SK-N-SH treated with all-trans-retinoic acid at 6 μM for 48 hours (cell line): ENCODE measurements at regions not wholly inside any gene's neighbourhood (a gene's known extent, or its start where the extent isn't known, plus 50 kb on each side); places are given as distances from the start of the nearest gene placed in this dataset.

ENCODE experiments used
- ATAC-seq: fragments of 200-7000 bp; cut with Tn5 transposase; 3 replicates; pipeline ENCODE4 v1.9.1; 2020; ENCODE audit warnings: mild to moderate bottlenecking, moderate library complexity
- ARNTL ChIP-seq: fragments of 450-650 bp; formaldehyde crosslinking; IDR thresholded peaks from 2 replicates; pipeline ENCODE4 v1.5.0; 2020; ENCODE audit warnings: low read depth, mild to moderate bottlenecking, moderate library complexity, borderline replicate concordance
- BACH2 ChIP-seq: fragments of 250-450 bp; sonication (Bioruptor Pico); IDR thresholded peaks from 2 replicates; pipeline ENCODE4 v1.9.0; 2021; ENCODE audit warnings: mild to moderate bottlenecking, borderline replicate concordance
- CREB5 ChIP-seq: fragments of 250-450 bp; sonication (Bioruptor Pico); IDR thresholded peaks from 2 replicates; pipeline ENCODE4 v1.5.1; 2020; ENCODE audit warnings: low read depth, mild to moderate bottlenecking, moderate library complexity
- CSDC2 ChIP-seq: fragments of 250-450 bp; sonication (Bioruptor Pico); IDR thresholded peaks from 2 replicates; pipeline ENCODE4 v1.5.0; 2020; ENCODE audit warnings: mild to moderate bottlenecking, moderate library complexity
- CSRNP3 ChIP-seq: fragments of 250-450 bp; sonication (Bioruptor Pico); IDR thresholded peaks from 2 replicates; pipeline ENCODE4 v1.5.1; 2021; ENCODE audit warnings: mild to moderate bottlenecking, moderate library complexity
- ESRRG ChIP-seq: fragments of 250-450 bp; sonication (Bioruptor Pico); IDR thresholded peaks from 2 replicates; pipeline ENCODE4 v1.6.1; 2021; ENCODE audit warnings: mild to moderate bottlenecking
- GLIS3 ChIP-seq: fragments of 250-450 bp; sonication (Bioruptor Pico); IDR thresholded peaks from 2 replicates; pipeline ENCODE4 v1.5.0; 2020; ENCODE audit warnings: mild to moderate bottlenecking, moderate library complexity
- ISL1 ChIP-seq: fragments of 250-450 bp; sonication (Bioruptor Pico); IDR thresholded peaks from 2 replicates; pipeline ENCODE4 v2.1.2; 2022; ENCODE audit warnings: mild to moderate bottlenecking, moderate library complexity
- OSR1 ChIP-seq: fragments of 250-450 bp; sonication (Bioruptor Pico); IDR thresholded peaks from 2 replicates; pipeline ENCODE4 v1.8.0; 2022; ENCODE audit warnings: moderate library complexity, mild to moderate bottlenecking, inconsistent platforms
- PATZ1 ChIP-seq: fragments of 250-450 bp; sonication (Bioruptor Pico); IDR thresholded peaks from 2 replicates; pipeline ENCODE4 v1.8.0; 2020; ENCODE audit warnings: mild to moderate bottlenecking, moderate library complexity, borderline replicate concordance
- PPARA ChIP-seq: fragments of 250-450 bp; sonication (Bioruptor Pico); IDR thresholded peaks from 2 replicates; pipeline ENCODE4 v1.5.0; 2020; ENCODE audit warnings: mild to moderate bottlenecking, borderline replicate concordance
- RARB ChIP-seq: fragments of 250-450 bp; sonication (Bioruptor Pico); IDR thresholded peaks from 2 replicates; pipeline ENCODE4 v1.8.0; 2021; ENCODE audit warnings: mild to moderate bottlenecking, moderate library complexity
- SNAI2 ChIP-seq: fragments of 250-450 bp; sonication (Bioruptor Pico); IDR thresholded peaks from 2 replicates; pipeline ENCODE4 v1.5.0; 2020; ENCODE audit warnings: mild to moderate bottlenecking, moderate library complexity
- TCF4 ChIP-seq: fragments of 250-450 bp; sonication (Bioruptor Pico); IDR thresholded peaks from 2 replicates; pipeline ENCODE4 v1.8.0; 2021; ENCODE audit warnings: mild to moderate bottlenecking, moderate library complexity, borderline replicate concordance
- TOX ChIP-seq: fragments of 250-450 bp; sonication (Bioruptor Pico); IDR thresholded peaks from 2 replicates; pipeline ENCODE4 v1.8.0; 2021; ENCODE audit warnings: mild to moderate bottlenecking, moderate library complexity, borderline replicate concordance
- TSHZ2 ChIP-seq: fragments of 250-450 bp; sonication (Bioruptor Pico); IDR thresholded peaks from 2 replicates; pipeline ENCODE4 v1.5.0; 2020; ENCODE audit warnings: mild to moderate bottlenecking, moderate library complexity
- ZC3H10 ChIP-seq: fragments of 250-450 bp; sonication (Bioruptor Pico); IDR thresholded peaks from 2 replicates; pipeline ENCODE4 v1.5.1; 2021; ENCODE audit warnings: mild to moderate bottlenecking, moderate library complexity
- ZFP3 ChIP-seq: fragments of 250-450 bp; sonication (Bioruptor Pico); IDR thresholded peaks from 2 replicates; pipeline ENCODE4 v1.5.0; 2020; ENCODE audit warnings: mild to moderate bottlenecking, moderate library complexity
- ZFP30 ChIP-seq: fragments of 450-650 bp; formaldehyde crosslinking; IDR thresholded peaks from 2 replicates; pipeline ENCODE4 v1.5.0; 2022; ENCODE audit warnings: mild to moderate bottlenecking, moderate library complexity
- ZNF565 ChIP-seq: fragments of 450-650 bp; formaldehyde crosslinking; conservative IDR thresholded peaks from 2 replicates; pipeline ENCODE4 v1.5.0; 2020; ENCODE audit warnings: low read depth, mild to moderate bottlenecking, moderate library complexity
- ZNF70 ChIP-seq: fragments of 450-650 bp; formaldehyde crosslinking; IDR thresholded peaks from 2 replicates; pipeline ENCODE4 v1.5.0; 2020; ENCODE audit warnings: mild to moderate bottlenecking, moderate library complexity
- ZNF8 ChIP-seq: fragments of 450-650 bp; formaldehyde crosslinking; IDR thresholded peaks from 2 replicates; pipeline ENCODE4 v1.5.0; 2020; ENCODE audit warnings: mild to moderate bottlenecking, moderate library complexity
- TF ChIP-seq, protein P1 (sequence below): fragments of 250-450 bp; sonication (Bioruptor Pico); IDR thresholded peaks from 2 replicates; pipeline ENCODE4 v1.8.0; 2021; ENCODE audit warnings: low read depth, mild to moderate bottlenecking, moderate library complexity, borderline replicate concordance

- no peak for TF ChIP-seq ZFP3 (CRISPR knock-in tag)
- no peak for TF ChIP-seq ARNTL (CRISPR knock-in tag)
- TF ChIP-seq TOX (CRISPR knock-in tag), result no peak
- TF ChIP-seq PATZ1 (CRISPR knock-in tag), result no peak
- no peak for TF ChIP-seq ZNF565 (CRISPR knock-in tag)
- no peak for ATAC-seq
These were observed 211.5 kb upstream of the KLF3 start for GRCh38 chr4:38452542-38452941.

GRCh38 chr4:38453253-38453881, 210.6 kb upstream of the KLF3 start:
- no peak for ATAC-seq
- TF ChIP-seq ISL1 (CRISPR knock-in tag) (no peak), ZNF565 (CRISPR knock-in tag) (no peak), PPARA (CRISPR knock-in tag) (no peak), PATZ1 (CRISPR knock-in tag) (no peak), TCF4 (CRISPR knock-in tag) (no peak), ZC3H10 (CRISPR knock-in tag) (no peak), TOX (CRISPR knock-in tag) (no peak), CREB5 (CRISPR knock-in tag) (no peak), GLIS3 (no peak), ZFP3 (CRISPR knock-in tag) (no peak), ZNF70 (no peak), CSDC2 (CRISPR knock-in tag) (no peak), ZNF8 (CRISPR knock-in tag) (no peak), CSRNP3 (no peak), ZFP30 (no peak)
- TF ChIP-seq, protein P1, sequence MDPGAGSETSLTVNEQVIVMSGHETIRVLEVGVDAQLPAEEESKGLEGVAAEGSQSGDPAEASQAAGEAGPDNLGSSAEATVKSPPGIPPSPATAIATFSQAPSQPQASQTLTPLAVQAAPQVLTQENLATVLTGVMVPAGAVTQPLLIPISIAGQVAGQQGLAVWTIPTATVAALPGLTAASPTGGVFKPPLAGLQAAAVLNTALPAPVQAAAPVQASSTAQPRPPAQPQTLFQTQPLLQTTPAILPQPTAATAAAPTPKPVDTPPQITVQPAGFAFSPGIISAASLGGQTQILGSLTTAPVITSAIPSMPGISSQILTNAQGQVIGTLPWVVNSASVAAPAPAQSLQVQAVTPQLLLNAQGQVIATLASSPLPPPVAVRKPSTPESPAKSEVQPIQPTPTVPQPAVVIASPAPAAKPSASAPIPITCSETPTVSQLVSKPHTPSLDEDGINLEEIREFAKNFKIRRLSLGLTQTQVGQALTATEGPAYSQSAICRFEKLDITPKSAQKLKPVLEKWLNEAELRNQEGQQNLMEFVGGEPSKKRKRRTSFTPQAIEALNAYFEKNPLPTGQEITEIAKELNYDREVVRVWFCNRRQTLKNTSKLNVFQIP (CRISPR knock-in tag), result no peak

- ATAC-seq, result no peak
- no peak for TF ChIP-seq ZFP3 (CRISPR knock-in tag)
- TF ChIP-seq ESRRG (CRISPR knock-in tag), result no peak
- TF ChIP-seq CREB5 (CRISPR knock-in tag), result no peak
- TF ChIP-seq ISL1 (CRISPR knock-in tag), result no peak
- no peak for TF ChIP-seq TSHZ2 (CRISPR knock-in tag)
- no peak for TF ChIP-seq ZNF70
- no peak for TF ChIP-seq OSR1 (CRISPR knock-in tag)
- TF ChIP-seq ZFP30, result no peak
- no peak for TF ChIP-seq SNAI2 (CRISPR knock-in tag)
- TF ChIP-seq BACH2 (CRISPR knock-in tag), result no peak
- no peak for TF ChIP-seq CSRNP3
- TF ChIP-seq RARB (CRISPR knock-in tag), result no peak
- no peak for TF ChIP-seq ZC3H10 (CRISPR knock-in tag)
These were observed 209.7 kb upstream of the KLF3 start for GRCh38 chr4:38454284-38454683.
